GM18507 (cell line): ENCODE measurements at regions not wholly inside any gene's neighbourhood (a gene's known extent, or its start where the extent isn't known, plus 50 kb on each side); places are given as distances from the start of the nearest gene placed in this dataset.

ENCODE experiments used
- DNase-seq: peaks from one replicate; pipeline ENCODE4 v3.0.0; 2011; ENCODE audit warnings: low read depth; ENCODE audit not compliant: insufficient read length; ENCODE audit errors: extremely low spot score
- FAIRE-seq: peaks from 2 replicates; lab custom pipeline; 2011; peaks lifted over from hg19 to GRCh38; lab: Jason Lieb, UNC

DNA sequence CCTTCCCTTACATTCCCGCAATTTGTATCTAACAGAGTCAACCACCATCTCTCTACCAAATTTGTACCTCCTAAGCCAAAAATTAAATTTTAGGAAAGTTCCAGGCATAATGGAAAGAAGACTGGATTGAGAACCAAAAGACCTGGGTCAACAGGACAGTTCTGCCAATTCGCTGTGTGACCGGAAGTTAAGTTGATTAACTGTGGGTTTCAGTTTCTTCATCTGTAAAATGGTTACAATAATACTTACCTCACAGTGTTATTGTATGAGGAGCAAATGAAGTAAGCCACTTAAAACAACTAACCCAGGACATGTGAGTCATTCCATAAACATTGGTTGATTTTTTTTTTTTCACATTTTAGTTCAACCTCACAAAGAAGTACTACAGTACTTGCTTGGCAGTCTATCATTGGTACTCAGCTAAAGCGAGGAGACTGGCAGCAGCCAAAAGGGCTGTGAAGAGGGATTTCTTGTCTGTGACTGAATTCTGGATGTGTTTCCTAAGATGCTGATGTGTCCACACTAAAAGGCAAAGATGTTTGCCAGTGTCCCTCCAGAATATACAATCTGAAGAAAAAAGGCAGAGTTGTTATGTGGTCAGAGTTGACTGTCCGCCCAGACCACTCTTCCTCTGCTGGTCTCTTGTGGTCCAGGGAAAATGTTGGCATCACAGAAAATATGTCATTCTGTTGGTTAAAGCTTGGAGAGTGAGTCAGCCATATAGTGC is 198.6 kb downstream of the TLE1 start:
- DNase-seq (no peak), FAIRE-seq (no peak)

DNA sequence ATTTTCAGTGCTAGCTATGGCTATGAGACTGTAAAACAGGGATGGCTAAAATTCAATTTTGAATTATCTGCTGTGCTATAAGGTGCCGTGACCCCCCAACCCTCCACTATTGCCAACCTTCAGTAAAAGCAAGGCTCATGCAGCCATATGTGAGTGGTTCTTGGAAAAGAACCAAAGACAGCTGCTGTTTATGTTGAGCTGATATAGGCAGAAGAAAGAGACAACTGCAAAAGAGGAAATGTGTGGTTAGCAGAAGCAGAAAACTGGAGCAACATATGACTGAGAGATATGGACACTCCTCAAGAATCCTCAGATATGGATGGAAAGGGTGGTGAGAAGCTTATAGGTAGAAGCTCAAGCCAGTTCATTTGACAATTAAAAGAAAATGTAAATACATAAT is 200.3 kb downstream of the TLE1 start:
- FAIRE-seq, result no peak
- no peak for DNase-seq

GRCh38 chr9:81480828-81481604 is 208.3 kb downstream of the TLE1 start:
- DNase-seq, result no peak
- no peak for FAIRE-seq

DNA sequence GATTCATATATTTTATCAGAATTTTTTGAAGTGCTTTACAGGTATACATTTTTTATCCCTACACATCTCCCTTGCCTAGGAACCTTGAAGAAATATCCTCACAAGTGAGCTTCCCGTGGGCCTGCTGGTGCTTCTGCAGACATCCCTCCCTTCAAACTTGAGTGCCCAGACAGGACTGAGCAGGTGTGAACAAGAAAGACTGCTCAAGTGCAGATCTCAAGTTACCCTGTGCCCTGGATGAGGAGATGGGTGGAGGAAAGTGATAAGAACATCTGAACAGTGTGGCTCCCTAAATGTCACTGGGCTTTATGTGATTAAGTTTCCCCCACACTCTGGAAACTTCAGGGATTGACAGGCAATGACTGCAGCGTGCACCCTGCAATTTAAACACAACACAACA is 209.8 kb downstream of the TLE1 start:
- DNase-seq (no peak), FAIRE-seq (no peak)

DNA sequence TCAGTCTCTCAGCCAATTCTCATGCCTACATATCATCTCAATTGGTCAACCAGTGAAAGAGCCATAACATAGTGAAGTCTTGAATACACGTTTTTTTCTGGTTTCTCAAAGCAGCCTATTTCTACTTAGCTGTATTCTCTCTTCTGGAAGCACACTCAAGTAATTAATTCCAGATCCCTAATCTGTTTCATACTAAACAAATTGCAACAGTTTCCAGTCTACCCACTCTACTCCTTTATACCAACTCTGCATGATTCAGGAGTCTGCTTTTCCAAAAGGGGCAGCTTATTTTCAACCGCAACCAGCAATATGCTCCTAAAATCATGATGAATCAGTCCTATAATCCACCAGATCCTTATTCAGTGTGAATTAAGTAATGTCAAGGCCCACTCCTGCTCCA is 211.7 kb downstream of the TLE1 start:
- DNase-seq (no peak), FAIRE-seq (no peak)

DNA sequence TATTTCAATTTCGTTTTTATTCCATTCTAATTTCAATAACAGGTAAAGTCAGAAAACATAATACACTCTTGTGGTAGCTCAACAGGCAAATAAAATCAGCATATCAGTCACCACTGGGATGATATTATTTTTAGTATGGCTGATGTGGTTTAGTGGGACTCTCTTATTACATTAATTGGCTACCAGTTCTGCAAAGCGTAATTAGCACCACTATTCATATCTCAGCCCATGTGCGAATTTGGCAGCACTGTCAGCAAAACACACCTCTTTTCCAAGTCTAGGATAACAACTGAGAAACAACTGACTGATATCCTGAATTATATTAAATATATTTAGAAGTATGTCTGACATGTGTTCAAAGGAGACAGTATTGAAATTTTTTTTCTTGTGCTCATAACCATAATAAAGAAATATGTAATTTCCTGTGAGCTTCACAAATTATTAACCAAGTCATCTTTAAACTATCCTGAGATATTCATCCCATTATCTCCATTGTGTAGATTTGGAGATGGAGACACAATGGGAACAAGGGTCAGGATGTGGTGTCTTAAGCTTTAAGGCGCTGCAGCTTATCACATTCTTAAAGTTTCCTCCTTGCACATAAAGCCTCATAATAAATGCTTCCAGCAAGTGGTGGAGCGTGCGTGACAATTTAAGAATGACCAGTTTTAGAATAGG is 212.4 kb downstream of the TLE1 start:
- FAIRE-seq, result no peak

GRCh38 chr9:81474792-81475191 is 214.6 kb downstream of the TLE1 start:
- no peak for FAIRE-seq
- no peak for DNase-seq

More for the DNA sequence above, 212.4 kb downstream of the TLE1 start:
- no peak for DNase-seq

DNA sequence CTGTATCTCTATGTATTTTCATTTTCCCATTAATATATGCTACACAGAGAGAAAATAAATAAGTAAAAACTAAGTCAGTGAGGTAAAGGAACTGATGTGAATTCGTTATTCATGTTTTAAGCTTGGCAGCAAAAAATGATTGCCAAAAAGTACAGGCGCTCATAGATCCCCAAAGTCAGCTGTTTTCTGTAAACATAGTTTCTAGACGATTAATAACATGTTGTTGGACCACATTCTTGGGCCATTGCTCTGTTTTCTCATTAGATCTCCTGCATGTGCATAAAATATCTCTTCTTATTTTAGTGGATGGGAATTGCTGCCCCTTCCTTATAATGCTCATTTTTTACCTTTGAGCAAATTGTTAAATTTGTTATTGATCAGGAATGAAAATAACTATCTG is 215.2 kb downstream of the TLE1 start:
- FAIRE-seq (no peak), DNase-seq (no peak)

DNA sequence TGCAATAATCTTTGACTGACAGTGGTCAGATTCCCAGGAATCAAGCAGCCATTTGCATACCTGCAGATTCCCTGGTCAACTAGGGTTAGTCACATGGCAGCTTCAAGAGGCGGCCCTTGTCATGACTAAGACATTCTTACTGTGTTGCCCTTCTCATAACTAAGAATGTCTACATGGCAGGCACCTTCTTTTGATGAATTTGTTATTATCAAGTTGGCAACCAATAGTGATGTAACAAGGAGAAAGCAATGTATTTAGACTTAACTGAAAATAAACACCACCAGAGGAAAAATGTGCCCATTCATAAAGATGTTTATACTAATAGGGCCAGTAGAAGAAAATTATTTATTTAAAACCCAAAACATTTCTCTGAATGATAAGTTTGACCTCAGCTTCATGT is 215.6 kb downstream of the TLE1 start:
- no peak for DNase-seq
- no peak for FAIRE-seq

GRCh38 chr9:81473206-81473605 is 216.1 kb downstream of the TLE1 start:
- no peak for FAIRE-seq
- DNase-seq, result no peak

DNA sequence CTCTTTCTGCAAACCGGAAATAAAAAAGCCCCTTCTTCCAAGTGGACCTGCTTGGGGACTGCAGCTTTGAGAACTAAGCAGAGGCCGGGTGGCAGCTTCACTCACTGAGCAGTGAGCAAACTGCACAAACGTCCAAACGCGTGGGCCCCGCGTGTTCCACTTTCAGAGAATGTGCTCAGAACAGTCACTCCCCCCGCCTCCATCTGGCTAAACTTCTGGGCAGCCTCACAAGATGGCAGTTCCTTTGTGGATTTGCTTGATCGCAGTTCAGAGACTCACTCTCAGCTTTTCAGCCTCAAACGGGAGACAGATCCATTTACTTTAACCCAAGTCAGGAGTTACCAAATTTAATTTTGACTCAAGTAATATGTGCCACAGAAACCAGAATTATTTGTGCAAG is 216.6 kb downstream of the TLE1 start:
- FAIRE-seq (no peak), DNase-seq (no peak)

DNA sequence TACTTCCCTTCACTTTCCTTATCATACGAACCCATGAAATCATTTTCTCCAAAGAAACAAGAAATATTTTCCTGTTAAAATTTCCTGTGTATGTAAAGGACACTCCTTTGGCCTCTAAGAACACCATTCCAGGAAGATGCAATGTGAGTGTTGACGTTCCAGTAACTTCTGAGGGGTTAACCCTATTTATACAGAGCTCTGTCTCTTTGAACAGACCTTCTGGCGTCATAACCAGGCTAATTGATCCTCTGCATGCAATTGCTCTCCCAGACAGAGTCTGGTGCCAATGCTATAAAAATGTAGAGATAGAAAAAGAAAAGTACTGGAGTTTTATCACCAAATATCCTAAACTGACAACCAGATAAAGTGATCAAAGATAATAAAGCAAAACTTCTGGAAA is 218.5 kb downstream of the TLE1 start:
- no peak for FAIRE-seq
- no peak for DNase-seq

DNA sequence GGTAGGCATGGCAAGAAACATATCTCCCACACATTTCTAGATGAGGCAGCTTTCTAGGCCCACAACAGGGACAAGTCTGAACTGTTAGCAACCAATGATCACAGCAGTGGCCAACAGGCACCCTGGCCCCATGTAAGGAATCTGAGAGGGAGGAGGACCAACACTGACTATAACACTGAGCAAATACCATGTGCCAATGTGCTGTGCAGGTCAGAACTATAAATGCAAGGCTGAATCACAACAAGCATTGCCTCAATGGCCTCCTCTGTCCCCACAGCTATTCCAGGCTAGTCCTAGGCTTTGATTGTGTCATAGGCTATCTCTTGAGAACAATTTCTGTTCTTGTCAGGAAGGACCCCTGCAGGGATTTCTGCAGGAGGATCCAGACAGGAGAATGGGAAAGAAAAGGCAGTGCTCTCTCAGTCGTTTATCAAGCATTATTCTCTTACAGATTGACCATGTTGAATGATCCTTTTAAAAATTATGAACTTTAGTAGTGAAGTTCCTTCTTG is 221.2 kb downstream of the TLE1 start:
- DNase-seq (no peak), FAIRE-seq (no peak)

- DNase-seq, result no peak
- no peak for FAIRE-seq
Observed at GRCh38 chr9:81466981-81467380, 222.4 kb downstream of the TLE1 start.

- FAIRE-seq (no peak), DNase-seq (no peak)
Observed at GRCh38 chr9:81465468-81466011, 223.8 kb downstream of the TLE1 start.

DNA sequence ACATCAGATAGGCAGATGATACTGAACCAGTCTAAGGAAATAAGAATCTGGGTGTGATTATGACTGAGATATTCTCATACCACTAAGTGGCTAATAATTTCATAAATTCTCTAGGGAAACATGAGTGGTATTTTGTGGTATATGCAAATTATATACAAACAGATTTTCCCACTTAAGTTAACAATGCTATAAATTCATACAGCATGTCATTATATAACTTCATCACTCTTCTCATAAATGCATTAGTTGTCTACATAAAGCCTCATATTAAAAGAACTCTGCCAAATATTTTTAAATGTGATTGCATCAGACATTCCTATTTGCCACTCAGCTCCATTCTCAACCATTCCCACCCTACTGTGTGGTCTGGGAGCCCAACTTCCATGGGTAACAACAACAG is 226.5 kb downstream of the TLE1 start:
- no peak for FAIRE-seq

GRCh38 chr9:81461196-81461595 is 228.2 kb downstream of the TLE1 start:
- no peak for FAIRE-seq
- DNase-seq, result no peak

More for the DNA sequence above, 226.5 kb downstream of the TLE1 start:
- no peak for DNase-seq

GRCh38 chr9:81460693-81461092 is 228.7 kb downstream of the TLE1 start:
- no peak for FAIRE-seq
- no peak for DNase-seq

DNA sequence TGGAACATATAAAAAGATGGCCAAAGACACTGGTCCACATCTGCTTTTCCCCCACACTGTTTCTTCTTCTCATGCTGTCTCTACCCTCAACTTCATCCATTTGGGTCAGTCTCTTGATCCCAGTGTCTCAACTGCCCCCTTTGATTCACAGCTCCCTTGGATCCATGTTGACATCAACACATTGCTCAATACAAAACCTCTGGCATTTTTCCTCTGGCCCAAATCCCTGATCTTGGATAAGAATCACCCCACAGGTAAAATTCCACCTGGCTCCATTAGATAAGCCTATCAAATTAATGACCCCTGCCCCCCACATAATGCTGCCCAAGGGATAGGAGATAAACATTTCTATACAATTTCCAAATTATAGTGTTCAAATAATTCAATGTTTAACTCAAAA is 229.8 kb downstream of the TLE1 start:
- FAIRE-seq (no peak), DNase-seq (no peak)

DNA sequence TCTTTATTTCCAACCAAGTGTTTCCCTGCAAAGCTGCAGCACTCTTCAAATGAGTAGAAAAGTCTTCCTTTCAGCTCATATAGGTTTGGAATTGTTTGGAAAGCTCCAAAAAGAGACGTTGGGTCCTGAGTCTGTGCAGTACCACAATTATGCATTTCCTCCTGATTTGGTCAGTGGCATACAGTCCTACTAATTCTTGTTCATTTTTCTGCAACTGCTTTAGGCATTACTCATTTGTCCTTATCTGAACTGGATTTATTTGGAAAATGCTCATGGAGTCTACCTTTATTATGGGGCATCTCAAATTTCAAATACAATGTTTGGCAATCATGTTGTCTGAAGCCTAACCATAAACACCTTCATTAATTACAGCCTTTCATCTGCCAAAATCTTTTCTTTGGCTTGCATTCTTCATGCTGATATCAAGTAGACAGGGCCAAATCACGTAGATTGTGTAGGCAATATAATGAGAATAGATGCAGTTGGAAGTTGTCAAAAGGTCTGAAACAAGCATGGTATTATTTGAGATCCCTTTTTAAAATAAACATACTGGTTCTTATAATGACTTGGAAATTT is 232.8 kb downstream of the TLE1 start:
- FAIRE-seq, result no peak
- no peak for DNase-seq
